Caco-2 (cell line): ENCODE measurements at regions not wholly inside any gene's neighbourhood (a gene's known extent, or its start where the extent isn't known, plus 50 kb on each side); places are given as distances from the start of the nearest gene placed in this dataset.

ENCODE experiments used
- BruUV-seq: library from RNA; stranded (reverse); fragments of 400-500 nt; replicated peaks from 2 replicates; lab custom pipeline; 2021; lab: Mats Ljungman, UMichigan
- CTCF ChIA-PET: fragments of 300-600 bp; sonication (Branson Sonifier 250); formaldehyde crosslinking; loops from one replicate; lab custom pipeline; 2022; ENCODE audit warnings: antibody characterized with exemption; lab: Charles Lee
- POLR2A ChIA-PET: fragments of 300-600 bp; sonication (Branson Sonifier 250); formaldehyde crosslinking; loops from one replicate; lab custom pipeline; 2022; ENCODE audit warnings: antibody characterized with exemption; lab: Charles Lee
- DNase-seq, 2 experiments: peaks; one replicate each; pipeline versions ENCODE4 v3.0.0 to v3.0.0-alpha.2; 2020 to 2022
- H3K27me3 ChIP-seq: replicated peaks from 2 replicates; pipeline ENCODE4 v1.6.0; 2011; ENCODE audit warnings: low read length; ENCODE audit not compliant: control insufficient read depth, insufficient read depth
- H3K36me3 ChIP-seq: 2 replicates; pipeline ENCODE4 v1.5.1; 2011; ENCODE audit warnings: low read length; ENCODE audit not compliant: control insufficient read depth, insufficient read depth
- H3K4me1 ChIP-seq: fragments of 250-450 bp; sonication (Bioruptor Pico); 2 replicates; pipeline ENCODE4 v1.5.1; 2020; ENCODE audit warnings: mild to moderate bottlenecking
- H3K4me3 ChIP-seq: 2 replicates; pipeline ENCODE4 v1.5.1; 2011; ENCODE audit warnings: low read depth, mild to moderate bottlenecking, control low read depth, low read length
- H3K9me3 ChIP-seq: fragments of 250-450 bp; sonication (Bioruptor Pico); 2 replicates; pipeline ENCODE4 v1.5.1; 2020; ENCODE audit warnings: mild to moderate bottlenecking, moderate library complexity
- H3K27ac Mint-ChIP-seq: one replicate; pipeline ENCODE4 v1.8.0; 2022; ENCODE audit warnings: mixed read lengths; ENCODE audit not compliant: unreplicated experiment
- H3K27me3 Mint-ChIP-seq: one replicate; pipeline ENCODE4 v1.8.0; 2022; ENCODE audit warnings: mixed read lengths; ENCODE audit not compliant: insufficient read depth, unreplicated experiment
- H3K36me3 Mint-ChIP-seq: one replicate; pipeline ENCODE4 v1.8.0; 2022; ENCODE audit warnings: mild to moderate bottlenecking, mixed read lengths; ENCODE audit not compliant: insufficient read depth, unreplicated experiment
- H3K4me1 Mint-ChIP-seq: one replicate; pipeline ENCODE4 v1.8.0; 2022; ENCODE audit warnings: low read depth, mixed read lengths; ENCODE audit not compliant: unreplicated experiment
- H3K4me3 Mint-ChIP-seq: one replicate; pipeline ENCODE4 v1.8.0; 2022; ENCODE audit warnings: mild to moderate bottlenecking, moderate library complexity, mixed read lengths; ENCODE audit not compliant: unreplicated experiment
- H3K9me3 Mint-ChIP-seq: one replicate; pipeline ENCODE4 v1.8.0; 2022; ENCODE audit warnings: mixed read lengths; ENCODE audit not compliant: unreplicated experiment
- CTCF ChIP-seq, 2 experiments: fragments of 200-600 bp in 1 of 2; IDR thresholded peaks; 1 replicate in 1 of 2; 2 replicates in 1 of 2; pipeline versions ENCODE4 v1.5.1 to v1.8.0; 2011 to 2022; ENCODE audit warnings: antibody characterized with exemption in 1 of 2, control low read depth in 1 of 2, inconsistent platforms in 1 of 2, low read depth in 1 of 2, low read length in 1 of 2, mild to moderate bottlenecking in 1 of 2, moderate library complexity in 1 of 2; ENCODE audit not compliant: insufficient read depth in 1 of 2, severe bottlenecking in 1 of 2, unreplicated experiment in 1 of 2
- intact Hi-C: fragments of 100-400 bp; cut with micrococcal nuclease; formaldehyde crosslinking; loops from one replicate; pipeline ENCODE4 v1.10.0; 2022; ENCODE audit not compliant: unreplicated experiment

- no peaks in the 10 kb centered on the region for H3K27me3 ChIP-seq
- no peaks in the 10 kb centered on the region for H3K4me1 ChIP-seq
- no TSS peak for BruUV-seq
- H3K27ac Mint-ChIP-seq, result no peak overlapping the region
- H3K4me3 Mint-ChIP-seq, result no peak overlapping the region
- no peaks in the 10 kb centered on the region for H3K9me3 ChIP-seq
- intact Hi-C loops, result no loop called here
- no peaks in the 10 kb centered on the region for H3K36me3 Mint-ChIP-seq
- H3K9me3 Mint-ChIP-seq, result no peaks in the 10 kb centered on the region
- H3K36me3 ChIP-seq, result no peaks in the 10 kb centered on the region
- POLR2A ChIA-PET, result no interaction called here
- H3K27me3 Mint-ChIP-seq, result peaks cover 3% of the 10 kb centered on the region
- no peaks in the 10 kb centered on the region for H3K4me1 Mint-ChIP-seq
- no peak for DNase-seq
- H3K4me3 ChIP-seq, result no peak overlapping the region
- CTCF ChIA-PET, result no interaction called here
- TF ChIP-seq CTCF (IDR thresholded peaks at IDR 0.05; ENCODE audit: insufficient read depth in 1 of 2, low read depth in 1 of 2, low read length in 1 of 2, severe bottlenecking in 1 of 2, unreplicated experiment in 1 of 2), result no peak
Observed at GRCh38 chr10:131019696-131020095, 291.8 kb downstream of the TCERG1L start.

- no peaks in the 10 kb centered on the region for H3K4me1 ChIP-seq
- DNase-seq, result no peak
- intact Hi-C loops, result no loop called here
- BruUV-seq, result no TSS peak
- ChIA-PET POLR2A (no interaction called here), CTCF (no interaction called here)
- H3K36me3 ChIP-seq, result no peaks in the 10 kb centered on the region
- no peaks in the 10 kb centered on the region for H3K9me3 ChIP-seq
- H3K27me3 ChIP-seq, result no peaks in the 10 kb centered on the region
- Mint-ChIP-seq H3K27me3 (no peaks in the 10 kb centered on the region), H3K4me1 (no peaks in the 10 kb centered on the region), H3K27ac (no peak overlapping the region), H3K9me3 (no peaks in the 10 kb centered on the region), H3K36me3 (no peaks in the 10 kb centered on the region), H3K4me3 (no peak overlapping the region)
- no peak for TF ChIP-seq CTCF (IDR thresholded peaks at IDR 0.05; ENCODE audit: insufficient read depth in 1 of 2, low read depth in 1 of 2, low read length in 1 of 2, severe bottlenecking in 1 of 2, unreplicated experiment in 1 of 2)
- no peak overlapping the region for H3K4me3 ChIP-seq
Observed at GRCh38 chr10:131020775-131021174, 290.7 kb downstream of the TCERG1L start.

DNA sequence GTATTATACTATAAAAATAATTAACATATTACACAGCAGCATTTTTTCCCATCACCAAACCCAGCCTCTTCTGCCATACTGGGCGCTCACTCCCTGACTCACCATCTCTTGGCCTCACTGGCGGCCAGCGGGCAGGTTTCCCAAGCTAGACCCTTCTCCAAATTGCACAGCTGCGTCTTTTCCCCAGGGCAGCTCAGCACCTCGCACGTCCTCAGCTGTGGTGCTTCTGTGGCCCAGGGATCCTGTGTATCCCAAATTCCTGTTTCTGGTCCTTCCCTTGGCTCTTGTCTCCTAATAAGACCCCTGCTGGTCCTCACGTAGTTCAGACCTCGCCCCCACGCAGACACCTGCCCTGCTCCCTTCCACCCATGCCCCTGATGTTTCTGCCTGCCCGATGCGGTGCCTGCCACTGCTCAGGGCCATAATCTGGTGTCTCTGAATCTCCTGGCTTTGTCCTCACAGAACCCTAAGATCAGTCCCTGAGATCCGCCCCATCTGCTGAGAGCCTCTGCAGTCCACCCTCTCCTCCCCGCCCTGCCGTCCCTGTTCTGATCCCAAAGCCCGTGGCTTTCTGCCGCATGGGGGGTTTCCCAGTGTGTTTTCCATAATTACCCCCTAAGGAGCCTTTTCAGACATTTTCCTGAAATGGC is 290.1 kb downstream of the TCERG1L start:
- no peaks in the 10 kb centered on the region for H3K27me3 Mint-ChIP-seq
- H3K27ac Mint-ChIP-seq, result no peak overlapping the region
- no peak for TF ChIP-seq CTCF (IDR thresholded peaks at IDR 0.05; ENCODE audit: insufficient read depth in 1 of 2, low read depth in 1 of 2, low read length in 1 of 2, severe bottlenecking in 1 of 2, unreplicated experiment in 1 of 2)
- Histone ChIP-seq H3K4me3 (no peak overlapping the region), H3K36me3 (no peaks in the 10 kb centered on the region), H3K9me3 (no peaks in the 10 kb centered on the region), H3K4me1 (no peaks in the 10 kb centered on the region), H3K27me3 (no peaks in the 10 kb centered on the region)
- intact Hi-C loops, result no loop called here
- ChIA-PET CTCF (no interaction called here), POLR2A (no interaction called here)
- H3K36me3 Mint-ChIP-seq, result no peaks in the 10 kb centered on the region
- no peaks in the 10 kb centered on the region for H3K4me1 Mint-ChIP-seq
- H3K9me3 Mint-ChIP-seq, result no peaks in the 10 kb centered on the region
- H3K4me3 Mint-ChIP-seq, result no peak overlapping the region
- no peak for DNase-seq
- BruUV-seq, result no TSS peak
